PC-9 (cell line): ENCODE measurements at regions not wholly inside any gene's neighbourhood (a gene's known extent, or its start where the extent isn't known, plus 50 kb on each side); places are given as distances from the start of the nearest gene placed in this dataset.

ENCODE experiments used
- EZH2 ChIP-seq: fragments of 200-600 bp; sonication (generic); IDR thresholded peaks from 2 replicates; pipeline ENCODE4 v1.8.0; 2017; ENCODE audit warnings: antibody characterized with exemption, low read depth
- TF ChIP-seq, protein P1 (sequence below): fragments of 200-600 bp; sonication (generic); conservative IDR thresholded peaks from 2 replicates; pipeline ENCODE4 v1.6.1; 2017; ENCODE audit warnings: mixed run types, antibody characterized with exemption, mild to moderate bottlenecking, moderate library complexity

DNA sequence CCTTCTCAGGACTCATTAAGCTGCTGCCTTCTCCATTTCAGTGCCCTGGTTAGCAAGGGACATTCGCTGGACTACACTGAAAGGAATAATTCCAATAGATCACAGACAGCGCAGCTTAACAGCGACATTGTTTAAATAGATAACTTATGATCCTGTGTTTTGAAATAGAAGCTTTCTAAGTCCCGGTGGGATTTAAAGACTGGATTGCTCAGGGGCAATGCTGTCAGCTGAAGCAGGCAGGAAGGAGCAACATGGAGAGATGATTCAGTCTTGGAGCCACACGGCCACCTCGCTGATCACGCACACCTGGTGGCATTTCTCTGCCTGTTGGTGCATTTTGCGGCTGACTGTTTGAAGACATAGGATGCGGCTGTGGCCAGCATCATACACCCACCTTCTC, 292.0 kb downstream of the FOXL1 start:
- TF ChIP-seq, protein P1, sequence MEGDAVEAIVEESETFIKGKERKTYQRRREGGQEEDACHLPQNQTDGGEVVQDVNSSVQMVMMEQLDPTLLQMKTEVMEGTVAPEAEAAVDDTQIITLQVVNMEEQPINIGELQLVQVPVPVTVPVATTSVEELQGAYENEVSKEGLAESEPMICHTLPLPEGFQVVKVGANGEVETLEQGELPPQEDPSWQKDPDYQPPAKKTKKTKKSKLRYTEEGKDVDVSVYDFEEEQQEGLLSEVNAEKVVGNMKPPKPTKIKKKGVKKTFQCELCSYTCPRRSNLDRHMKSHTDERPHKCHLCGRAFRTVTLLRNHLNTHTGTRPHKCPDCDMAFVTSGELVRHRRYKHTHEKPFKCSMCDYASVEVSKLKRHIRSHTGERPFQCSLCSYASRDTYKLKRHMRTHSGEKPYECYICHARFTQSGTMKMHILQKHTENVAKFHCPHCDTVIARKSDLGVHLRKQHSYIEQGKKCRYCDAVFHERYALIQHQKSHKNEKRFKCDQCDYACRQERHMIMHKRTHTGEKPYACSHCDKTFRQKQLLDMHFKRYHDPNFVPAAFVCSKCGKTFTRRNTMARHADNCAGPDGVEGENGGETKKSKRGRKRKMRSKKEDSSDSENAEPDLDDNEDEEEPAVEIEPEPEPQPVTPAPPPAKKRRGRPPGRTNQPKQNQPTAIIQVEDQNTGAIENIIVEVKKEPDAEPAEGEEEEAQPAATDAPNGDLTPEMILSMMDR, result no peak
- TF ChIP-seq EZH2, result no peak
